Dedifferentiated amniotic fluid mesenchymal stem cell (primary cell): ENCODE measurements at regions not wholly inside any gene's neighbourhood (a gene's known extent, or its start where the extent isn't known, plus 50 kb on each side); places are given as distances from the start of the nearest gene placed in this dataset.
"Not testable (repeated sequence)": the region's sequence is repeated elsewhere in the genome, so short reads cannot be mapped to it uniquely, and the experiment has no call there.

ENCODE experiments used
- DNase-seq: peaks from one replicate; pipeline ENCODE4 v3.0.0-alpha.2; 2016; ENCODE audit errors: extremely low spot score

DNA sequence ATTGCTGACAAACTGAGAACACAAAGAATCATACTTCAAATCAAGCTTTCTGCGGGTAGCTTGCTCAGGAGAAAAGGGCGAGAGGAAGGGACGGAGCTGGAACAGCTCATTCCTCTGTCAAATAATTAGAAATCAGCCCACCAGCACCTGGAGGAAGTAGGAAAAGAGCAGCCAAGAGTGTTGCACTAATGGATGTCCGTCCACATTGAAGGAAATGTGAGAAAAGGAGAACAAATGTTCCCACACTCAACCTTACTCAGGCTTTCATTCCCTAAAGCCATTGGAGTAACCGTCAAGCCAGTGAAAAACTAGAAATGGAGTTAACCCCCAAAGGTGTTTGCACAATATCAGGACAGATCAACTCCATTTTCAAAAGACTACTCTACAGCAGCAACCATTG lies 233.0 kb upstream of the PRKD1 start:
- DNase-seq: no peak

DNA sequence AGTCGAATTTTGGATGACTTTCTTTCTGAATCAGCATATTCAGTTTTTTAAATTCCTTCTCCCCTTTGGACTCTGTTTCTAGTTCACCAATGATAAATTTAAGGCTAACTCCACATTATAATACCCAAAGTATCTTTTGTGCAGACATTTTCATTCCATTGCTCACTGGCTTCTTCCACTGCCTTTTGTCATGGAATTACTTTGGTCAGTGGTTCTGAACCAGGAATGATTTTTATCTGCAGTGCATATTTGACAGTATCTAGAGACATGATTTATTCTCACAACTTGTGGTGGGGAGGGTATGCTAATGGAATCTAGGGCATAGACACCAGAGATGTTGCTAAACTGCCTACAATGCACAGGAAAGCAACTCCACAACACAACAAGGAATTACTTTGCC lies 234.4 kb upstream of the PRKD1 start:
- no peak for DNase-seq

DNA sequence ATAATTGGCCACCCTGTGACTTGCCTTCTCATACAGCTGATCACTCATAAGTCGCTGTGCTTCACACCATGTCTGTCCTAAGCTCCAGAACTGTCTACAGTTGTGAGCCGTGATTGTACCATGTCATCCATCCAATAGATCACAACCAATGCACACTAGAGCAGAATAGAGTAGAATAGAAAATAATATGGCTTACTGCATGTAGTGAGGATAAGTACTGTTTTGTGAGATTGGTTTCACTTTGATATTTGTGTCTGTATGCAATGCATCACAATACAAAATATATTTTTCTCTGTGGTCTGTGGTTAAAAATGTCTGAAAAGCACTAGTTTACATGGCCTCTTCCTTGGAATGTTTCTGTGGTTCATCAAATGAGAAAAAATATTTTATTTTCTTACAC lies 237.6 kb upstream of the PRKD1 start:
- DNase-seq: no peak

DNA sequence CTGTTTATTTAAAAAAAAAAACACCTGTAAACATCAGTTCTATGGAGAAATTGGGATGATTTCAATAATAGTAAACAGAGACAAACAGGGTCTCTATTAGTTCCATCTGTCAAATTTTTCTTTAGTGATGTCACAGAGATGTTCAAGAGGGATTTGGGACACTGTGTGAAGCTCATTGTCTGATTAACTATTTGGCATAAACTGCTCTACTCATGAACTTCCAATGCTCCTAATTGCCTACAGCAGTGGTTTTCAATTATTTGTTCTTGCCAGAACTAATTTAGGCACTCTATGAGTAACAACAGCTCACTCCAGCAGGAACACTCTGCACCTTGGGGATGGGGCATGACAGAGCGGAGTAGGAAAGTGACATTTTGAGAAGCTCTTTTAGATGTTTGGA lies 250.1 kb upstream of the PRKD1 start:
- no peak for DNase-seq

DNA sequence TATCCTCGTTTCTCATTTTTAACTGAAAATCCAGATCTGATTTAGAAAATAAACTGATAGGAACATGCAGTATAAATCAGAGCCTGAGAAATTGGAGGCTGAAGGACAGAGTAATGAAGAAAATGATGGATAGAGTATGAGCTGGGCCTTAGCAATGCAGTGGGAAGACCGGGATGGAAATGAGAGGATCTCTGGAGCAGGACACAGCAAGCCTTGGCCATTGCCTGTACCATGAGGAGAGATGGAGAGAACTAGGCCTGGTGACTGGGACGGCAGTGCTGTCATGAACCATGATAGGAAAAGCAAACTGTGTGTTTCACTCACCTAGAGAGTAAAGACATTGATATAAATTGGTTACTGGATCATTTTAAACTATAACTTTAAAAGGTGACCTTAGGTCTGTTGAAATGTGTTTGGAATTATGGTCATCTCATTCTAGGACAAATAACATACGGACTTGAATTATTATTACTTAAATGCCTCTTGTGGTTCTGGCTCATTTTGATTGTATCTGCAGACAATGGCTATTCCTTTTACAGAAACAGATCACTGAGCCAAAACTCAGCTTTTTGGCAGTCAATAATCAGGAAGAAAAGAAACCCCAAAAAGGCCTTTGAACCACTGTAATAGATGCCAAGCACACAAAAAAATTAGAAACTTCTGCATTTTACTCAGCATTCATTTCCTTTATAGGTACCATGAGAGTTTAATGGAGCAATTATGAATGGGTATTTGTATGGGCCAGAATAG lies 251.9 kb upstream of the PRKD1 start:
- DNase-seq: no peak

DNA sequence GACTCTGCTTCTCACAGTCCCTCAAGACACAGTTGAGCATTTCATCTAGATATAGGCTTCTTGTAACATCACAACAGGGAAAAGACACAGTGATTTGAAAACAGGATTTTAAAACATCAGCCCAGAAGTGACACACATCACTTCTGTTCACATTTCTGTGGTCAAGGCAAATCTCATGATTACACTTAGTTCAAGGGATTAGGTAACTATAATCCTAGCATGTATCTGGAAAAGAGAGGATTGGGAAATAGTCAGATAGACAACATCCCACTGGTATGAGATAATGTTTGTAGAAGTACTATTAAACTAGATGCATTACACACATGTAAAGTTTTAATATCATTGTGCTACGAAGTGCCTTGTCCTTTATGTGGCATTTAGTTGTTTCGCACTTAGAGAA lies 252.6 kb upstream of the PRKD1 start:
- no peak for DNase-seq

DNA sequence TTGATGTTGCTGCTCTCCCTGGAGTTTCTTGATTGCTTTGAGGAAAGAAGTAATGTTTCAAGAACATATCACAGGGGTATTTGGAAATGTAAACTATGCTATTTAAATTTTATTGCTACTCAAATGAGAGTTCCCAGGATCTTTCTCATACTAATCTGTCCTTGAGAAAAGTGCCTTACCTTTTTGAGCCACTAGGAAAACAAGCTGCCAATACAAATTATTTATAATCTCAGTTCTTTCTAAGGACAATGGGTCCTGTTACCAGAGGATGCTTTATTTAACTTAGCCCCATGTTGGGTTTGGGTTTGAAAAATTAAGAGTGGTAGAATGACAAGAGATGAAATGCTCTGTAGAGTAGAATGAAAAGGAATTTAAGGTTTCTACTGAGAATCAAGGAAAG lies 258.2 kb upstream of the PRKD1 start:
- no peak for DNase-seq

DNA sequence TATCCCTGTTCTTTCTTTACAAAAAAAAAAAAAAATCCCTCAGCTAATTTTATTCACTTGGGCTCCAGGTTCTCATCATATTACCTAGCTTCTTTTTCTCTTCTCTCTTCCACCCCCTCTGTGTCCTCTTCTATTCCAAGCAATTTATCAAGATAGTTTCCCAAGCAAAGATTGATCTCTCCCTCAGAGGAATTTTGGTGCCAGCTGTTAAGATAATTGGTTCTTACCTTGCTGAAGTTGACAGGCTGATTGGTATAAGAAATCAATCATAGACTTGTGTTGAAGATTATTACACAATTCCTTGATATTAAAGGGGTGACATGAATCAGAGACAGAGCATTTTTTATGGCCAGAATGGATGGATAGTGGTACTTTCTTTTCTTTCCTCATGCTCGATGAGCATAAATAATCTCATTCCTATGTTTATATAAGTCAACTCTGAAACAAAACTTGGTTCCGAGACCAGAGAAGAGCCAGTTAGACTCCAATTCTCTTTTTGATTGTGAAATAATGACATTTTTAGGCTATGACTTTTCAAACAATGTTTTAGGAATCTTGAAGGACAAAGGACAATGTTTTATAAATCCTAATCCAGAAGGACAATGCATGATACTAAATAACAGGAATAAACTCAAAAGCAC lies 264.1 kb upstream of the PRKD1 start:
- no peak for DNase-seq

DNA sequence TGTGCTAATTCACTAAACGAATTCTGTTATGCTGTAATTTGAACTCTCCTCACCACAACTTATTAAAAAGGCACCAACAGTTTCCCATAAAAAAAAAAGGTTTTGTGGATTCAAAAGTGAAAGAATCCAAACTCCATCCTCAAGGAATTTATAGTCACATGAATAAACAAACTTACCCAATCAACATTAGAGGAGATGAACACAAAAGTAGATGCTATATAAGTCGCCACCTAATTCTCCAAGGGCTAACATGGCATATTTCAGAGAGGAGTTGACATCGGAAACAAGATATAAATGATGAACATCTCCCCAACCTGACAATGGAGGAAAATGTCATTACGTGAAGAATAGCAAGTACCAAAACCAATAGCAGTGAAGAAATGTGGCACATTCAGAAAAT lies 265.5 kb upstream of the PRKD1 start:
- no peak for DNase-seq

DNA sequence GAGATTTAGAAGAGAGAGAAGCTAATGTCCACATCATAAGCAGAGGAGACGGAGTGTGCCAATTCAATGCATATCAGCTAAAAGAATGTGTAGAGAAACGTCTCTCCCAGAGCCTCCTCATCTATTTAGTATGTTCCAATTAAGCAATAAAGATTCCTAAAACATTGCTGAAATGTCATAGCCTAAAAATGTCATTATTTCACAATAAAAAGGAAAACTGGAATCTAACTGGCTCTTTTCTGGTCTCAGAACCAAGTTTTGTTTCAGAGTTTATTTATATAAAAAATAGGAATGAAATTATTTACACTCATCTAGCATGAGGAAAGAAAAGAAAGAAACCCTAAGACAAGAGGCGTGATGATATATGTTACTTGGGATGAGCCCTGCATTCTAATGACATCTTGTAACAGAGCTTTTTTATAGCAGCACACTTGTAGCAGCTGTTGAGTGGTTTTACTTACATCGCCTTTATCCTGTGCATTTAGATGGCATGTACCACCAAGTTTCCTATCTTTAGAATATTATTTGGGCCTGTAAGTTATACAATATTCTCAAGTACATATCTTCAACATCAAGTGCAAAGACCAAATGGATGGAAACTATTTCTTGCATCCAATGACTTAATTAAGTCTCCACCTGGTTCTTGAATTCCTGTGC lies 266.3 kb upstream of the PRKD1 start:
- DNase-seq: peak; percentile 92

DNA sequence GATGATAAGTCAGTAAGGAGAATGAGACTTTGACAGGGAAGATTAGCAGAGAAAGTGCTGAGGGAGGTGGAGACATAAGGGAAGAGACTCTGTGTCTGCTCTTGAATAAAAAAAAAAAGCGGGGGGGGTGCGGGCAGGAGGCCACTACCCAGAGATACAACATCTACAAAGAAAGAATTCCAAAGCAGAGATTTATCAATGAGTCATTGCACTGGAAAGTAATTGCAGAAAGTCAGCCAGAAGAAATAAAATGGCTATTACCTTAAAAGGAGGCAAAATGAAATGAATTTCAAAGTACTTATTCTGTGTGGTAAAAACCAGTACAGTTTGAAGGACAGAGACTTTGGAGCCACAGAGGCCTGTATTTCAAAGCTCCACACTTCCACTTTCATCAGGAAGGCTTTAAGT lies 267.1 kb upstream of the PRKD1 start:
- peak; percentile 82 for DNase-seq

DNA sequence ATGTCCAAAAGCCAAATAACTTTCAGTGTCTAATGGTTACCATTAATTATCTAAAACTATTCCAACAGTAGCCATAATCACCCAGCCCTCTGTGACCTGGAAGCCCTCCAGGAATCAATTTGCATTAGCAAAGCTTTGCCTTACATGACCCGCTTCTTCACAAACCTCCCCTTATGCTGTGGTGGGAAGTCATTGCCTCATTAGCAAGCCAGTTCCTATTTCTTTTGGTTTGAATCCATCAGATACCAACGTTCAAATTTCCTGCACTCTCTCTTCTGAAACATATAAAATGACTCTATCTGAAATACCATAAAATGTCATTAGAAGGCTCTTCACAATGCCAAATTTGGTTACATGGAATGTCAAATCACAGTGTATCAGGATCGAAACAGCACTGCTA lies 268.3 kb upstream of the PRKD1 start:
- no peak for DNase-seq

DNA sequence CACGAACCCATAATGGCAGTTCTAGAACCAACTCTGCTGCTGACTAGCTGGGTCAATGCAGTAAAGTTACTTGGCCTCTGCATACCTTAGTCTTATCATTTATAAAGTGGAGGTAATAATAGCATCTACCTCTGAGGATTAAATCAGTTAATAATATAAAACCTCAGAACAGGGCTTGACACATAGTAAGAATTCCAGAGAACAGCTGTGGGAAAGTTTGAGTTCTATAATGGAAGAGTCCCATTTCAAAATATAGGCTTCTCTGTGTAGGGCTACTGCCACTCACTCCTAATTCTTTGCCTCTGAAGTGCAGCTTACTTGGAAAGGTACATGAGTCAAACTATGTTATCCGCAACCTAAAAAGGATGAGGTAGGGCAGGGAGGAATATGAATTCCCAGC lies 269.2 kb upstream of the PRKD1 start:
- no peak for DNase-seq

DNA sequence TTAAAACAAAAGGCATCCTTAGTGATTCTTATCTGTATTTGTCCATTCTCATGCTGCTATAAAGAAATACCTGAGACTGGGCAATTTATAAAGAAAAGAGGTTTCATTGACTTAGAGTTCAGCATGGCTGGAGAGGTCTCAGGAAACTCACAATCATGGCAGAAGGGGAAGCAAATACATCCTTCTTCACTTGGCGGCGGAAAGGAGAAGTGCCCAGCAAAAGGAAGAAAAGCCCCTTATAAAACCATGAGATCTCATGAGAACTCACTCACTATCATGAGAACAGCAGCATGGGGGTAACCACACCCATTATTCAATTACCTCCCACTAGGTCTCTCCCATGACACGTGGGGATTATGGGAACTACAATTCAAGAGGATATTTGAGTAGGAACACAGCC lies 271.1 kb upstream of the PRKD1 start:
- DNase-seq: not testable (repeated sequence)

DNA sequence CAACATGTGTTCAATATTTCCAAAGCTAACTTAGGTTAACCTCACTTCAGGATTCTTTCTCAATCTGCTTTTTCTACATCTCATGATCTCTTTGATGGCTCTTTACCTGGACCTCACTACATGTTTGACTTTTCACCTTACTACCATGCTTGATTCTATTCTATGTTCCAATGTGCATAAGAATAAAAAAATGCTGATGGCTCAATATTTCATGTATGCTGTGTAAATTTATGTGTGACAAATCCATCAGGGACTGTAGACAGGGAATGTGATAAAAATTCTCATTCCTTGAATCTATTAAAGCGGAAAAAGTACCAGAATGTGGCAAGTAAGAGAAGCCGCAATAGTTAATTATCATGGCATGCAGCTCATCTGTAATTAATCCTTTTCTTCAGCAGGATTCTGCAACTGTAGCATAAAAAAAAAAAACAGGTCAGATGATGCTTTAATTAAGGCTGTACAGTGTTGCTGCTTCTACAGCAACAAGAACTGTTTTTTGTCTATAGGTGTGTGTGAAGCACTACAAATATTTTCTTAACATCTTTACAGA lies 276.9 kb upstream of the PRKD1 start:
- DNase-seq: no peak

DNA sequence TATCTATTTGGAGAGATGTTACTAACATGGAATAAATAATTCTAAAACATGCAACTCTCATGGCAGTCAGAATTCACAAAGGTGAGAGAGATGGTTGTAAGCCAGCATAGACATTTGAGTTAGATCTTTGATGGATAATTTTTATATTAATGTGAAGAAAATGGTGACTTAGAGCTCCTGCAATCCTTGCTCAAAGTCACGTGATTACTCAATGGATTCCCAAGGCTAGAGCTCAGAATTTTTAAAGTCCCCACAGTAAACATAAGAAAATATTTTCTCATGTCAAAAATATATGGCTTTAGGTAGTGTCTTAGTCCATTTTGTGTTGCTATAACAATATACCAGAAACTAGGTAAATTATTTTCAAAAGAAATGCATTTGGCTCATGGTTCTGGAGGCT lies 281.5 kb upstream of the PRKD1 start:
- no peak for DNase-seq

DNA sequence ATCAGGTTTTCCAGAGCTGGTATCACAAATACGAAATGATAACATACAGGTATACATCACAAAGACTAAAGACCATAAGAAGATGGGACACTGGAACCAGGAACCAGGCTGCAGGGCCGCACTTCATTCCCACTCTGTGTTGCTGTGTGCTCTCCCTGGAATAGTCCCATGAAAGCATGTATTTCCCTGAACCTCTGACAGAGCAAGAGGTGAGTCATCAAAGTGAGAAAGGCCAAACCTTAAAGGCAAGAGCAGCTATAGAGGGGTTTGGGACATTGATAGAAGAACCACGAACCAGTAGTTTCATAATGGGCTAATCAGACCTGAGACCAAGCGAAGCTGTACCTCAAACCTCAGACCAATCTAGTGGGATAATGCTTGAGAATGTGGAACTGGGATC lies 283.0 kb upstream of the PRKD1 start:
- DNase-seq: no peak

DNA sequence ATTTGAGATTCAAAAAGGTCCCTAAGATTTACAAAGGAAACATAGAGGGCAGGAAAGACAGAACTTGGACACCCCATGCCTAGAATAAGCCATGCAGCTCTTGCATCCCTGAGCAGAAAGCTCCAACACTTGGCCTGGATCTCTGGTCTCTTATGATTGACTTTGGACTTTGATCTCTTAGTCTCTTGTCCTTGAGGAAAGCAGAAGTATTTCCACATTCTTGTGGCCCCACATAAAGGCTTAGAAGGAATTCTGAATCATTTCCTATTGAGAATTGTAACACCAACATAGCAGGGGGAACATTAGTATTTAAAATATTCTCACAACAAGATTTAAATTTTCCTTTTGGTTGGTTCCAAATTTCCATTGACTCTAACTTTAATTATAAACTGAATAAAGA lies 283.7 kb upstream of the PRKD1 start:
- DNase-seq: no peak

DNA sequence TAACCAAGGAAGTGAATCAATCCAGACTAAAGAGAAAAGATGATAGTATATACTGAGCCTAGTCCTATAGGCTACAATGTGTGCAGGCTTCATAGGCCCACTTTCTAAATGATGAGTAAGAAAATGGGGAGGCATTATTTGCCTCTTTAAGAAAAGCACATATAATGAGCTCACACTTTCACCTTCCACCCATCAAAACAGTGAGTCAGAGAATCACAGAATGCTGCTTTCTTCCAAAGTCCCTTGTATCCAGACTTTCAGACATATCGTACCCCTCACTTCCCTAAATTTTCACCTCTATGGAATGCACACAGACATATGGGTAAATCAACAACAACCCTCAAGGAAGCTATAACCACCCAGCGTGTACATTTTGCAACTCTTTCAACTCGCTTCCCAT lies 286.4 kb upstream of the PRKD1 start:
- DNase-seq: no peak

DNA sequence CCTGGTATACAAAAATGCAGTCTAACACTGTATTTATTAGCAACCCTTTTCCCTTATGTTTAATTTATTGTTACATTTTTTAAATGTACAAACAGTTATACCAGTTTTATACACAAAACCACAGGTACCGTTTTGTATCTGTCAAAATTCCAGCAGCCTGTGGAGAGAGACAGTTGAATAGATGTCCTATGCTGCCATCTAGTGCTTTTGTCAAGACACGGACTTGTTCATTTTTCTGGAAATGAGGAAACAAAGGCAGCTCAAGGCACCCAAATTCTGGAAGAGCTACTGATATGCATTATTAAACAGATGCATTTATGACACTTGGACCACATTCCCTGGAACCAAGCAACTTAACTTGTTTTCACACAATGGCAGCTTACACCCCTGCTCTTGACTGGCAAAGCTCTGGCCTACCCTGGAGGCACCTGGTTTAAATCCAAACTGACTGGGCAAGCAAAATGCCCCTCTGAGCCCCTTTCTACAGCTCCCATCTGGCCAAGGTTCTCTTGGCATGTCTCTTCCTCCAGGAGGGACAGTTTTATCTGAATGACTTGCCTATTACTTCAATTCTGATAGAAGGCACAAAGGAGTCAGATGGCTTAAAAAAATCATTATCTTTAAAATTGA lies 286.9 kb upstream of the PRKD1 start:
- peak; percentile 85 for DNase-seq

DNA sequence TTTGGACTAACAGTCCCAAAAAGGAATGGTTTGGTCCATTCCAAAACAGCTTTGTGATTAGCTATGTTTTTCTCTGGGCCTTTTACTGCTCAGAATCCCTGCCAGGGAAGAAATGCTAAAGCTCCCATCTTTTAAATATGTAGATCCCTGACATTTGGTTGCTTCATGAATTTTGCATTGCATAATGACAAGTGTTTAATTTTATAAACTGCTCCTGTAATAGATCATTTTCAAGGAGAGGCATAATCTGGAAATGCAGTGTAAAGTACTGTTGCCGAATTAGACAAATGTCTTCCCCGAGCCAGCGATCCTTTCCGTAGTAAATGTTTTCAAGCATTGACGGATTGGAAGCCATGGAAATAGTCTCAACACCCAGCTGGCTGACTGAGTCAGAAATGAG lies 291.3 kb upstream of the PRKD1 start:
- no peak for DNase-seq

DNA sequence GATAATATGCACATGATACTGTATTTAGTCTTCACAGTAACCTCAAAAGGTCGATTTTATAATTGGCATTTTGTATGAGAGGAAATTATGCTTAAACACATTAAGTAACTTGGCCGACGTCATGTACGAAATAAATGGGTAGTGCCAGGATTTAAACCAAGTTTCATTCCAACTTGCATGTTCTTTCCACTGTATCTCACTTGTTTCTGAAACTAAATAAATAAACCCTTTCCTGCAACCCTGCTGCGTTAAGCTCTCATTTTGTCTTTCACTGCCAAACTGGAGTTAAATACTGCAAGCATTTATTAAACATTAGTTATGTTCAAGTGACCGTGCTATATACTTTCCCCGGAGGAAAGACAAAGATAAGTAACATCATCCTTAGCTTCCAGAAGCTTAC lies 293.9 kb upstream of the PRKD1 start:
- DNase-seq: no peak

DNA sequence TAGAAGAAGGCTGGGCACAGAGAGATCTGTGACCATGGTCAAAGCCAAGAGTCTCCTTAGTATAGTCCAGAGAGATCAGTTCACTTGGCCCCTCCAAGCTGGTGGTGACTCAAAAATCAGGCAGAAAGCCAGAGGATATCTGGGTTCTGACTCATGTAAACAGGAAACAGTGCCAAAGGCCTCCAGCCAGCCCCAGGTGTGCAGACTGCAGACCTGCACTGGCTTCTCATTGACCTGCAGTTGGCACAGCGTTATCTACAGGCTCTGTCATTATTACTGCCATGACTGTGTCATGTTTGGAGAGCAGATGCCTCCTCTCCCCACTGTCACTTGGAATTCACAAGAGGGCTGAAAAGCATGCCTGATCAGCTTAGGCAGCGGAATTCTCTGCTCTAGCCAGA lies 295.7 kb upstream of the PRKD1 start:
- peak; percentile 62 for DNase-seq
